IMR-90 (cell line): ENCODE measurements at regions not wholly inside any gene's neighbourhood (a gene's known extent, or its start where the extent isn't known, plus 50 kb on each side); places are given as distances from the start of the nearest gene placed in this dataset.

Source experiments
- ATAC-seq: fragments of 200-7000 bp; cut with Tn5 transposase; 2 replicates; pipeline ENCODE4 v1.9.1; 2020; ENCODE audit warnings: low read depth, mild to moderate bottlenecking, moderate library complexity
- BruUV-seq: library from RNA; stranded (reverse); fragments of 400-500 nt; replicated peaks from 2 replicates; lab custom pipeline; 2021; lab: Mats Ljungman, UMichigan
- CTCF ChIA-PET: fragments of 300-600 bp; formaldehyde crosslinking; extraction: SDS; loops from one replicate; lab custom pipeline; 2021; ENCODE audit warnings: antibody characterized with exemption; lab: Yijun Ruan, JAX
- POLR2A ChIA-PET: fragments of 300-600 bp; sonication (Branson Sonifier 250); formaldehyde crosslinking; loops from one replicate; lab custom pipeline; 2022; ENCODE audit warnings: antibody characterized with exemption; ENCODE audit not compliant: unreplicated experiment; lab: Charles Lee
- DNase-seq: peaks from one replicate; pipeline ENCODE4 v3.0.0; 2013
- H2AFZ ChIP-seq: replicated peaks from 2 replicates; pipeline ENCODE3; 2013; ENCODE audit warnings: low read length, mild to moderate bottlenecking; ENCODE audit not compliant: poor library complexity
- H2AK5ac ChIP-seq: 2 replicates; pipeline ENCODE4 v1.6.1; 2013; ENCODE audit warnings: low read depth, low read length, inconsistent platforms
- H2AK9ac ChIP-seq: replicated peaks from 2 replicates; pipeline ENCODE3; 2013; ENCODE audit warnings: mild to moderate bottlenecking, low read depth, low read length, moderate library complexity; ENCODE audit not compliant: poor library complexity
- H2BK120ac ChIP-seq: 2 replicates; pipeline ENCODE4 v1.6.1; 2013; ENCODE audit warnings: low read depth, low read length, inconsistent platforms
- H2BK15ac ChIP-seq: 3 replicates; pipeline ENCODE4 v1.6.1; 2013; ENCODE audit warnings: low read depth, low read length, inconsistent platforms
- H2BK20ac ChIP-seq: 2 replicates; pipeline ENCODE4 v1.6.1; 2013; ENCODE audit warnings: low read depth, mild to moderate bottlenecking, inconsistent platforms, low read length, moderate library complexity
- H2BK5ac ChIP-seq: 2 replicates; pipeline ENCODE4 v1.6.1; 2013; ENCODE audit warnings: mild to moderate bottlenecking, low read depth, low read length, inconsistent platforms; ENCODE audit not compliant: poor library complexity, severe bottlenecking
- H3K14ac ChIP-seq: replicated peaks from 2 replicates; pipeline ENCODE4 v1.6.1; 2013; ENCODE audit warnings: low read depth, low read length, inconsistent platforms
- H3K18ac ChIP-seq: 2 replicates; pipeline ENCODE4 v1.6.1; 2013; ENCODE audit warnings: low read depth, low read length, control low read depth
- H3K23ac ChIP-seq: 2 replicates; pipeline ENCODE4 v1.6.1; 2013; ENCODE audit warnings: low read depth, low read length, inconsistent platforms
- H3K27ac ChIP-seq: 2 replicates; pipeline ENCODE4 v1.5.1; 2013; ENCODE audit warnings: mild to moderate bottlenecking, control low read depth, low read length; ENCODE audit not compliant: insufficient read depth
- H3K27me3 ChIP-seq: 2 replicates; pipeline ENCODE4 v1.6.1; 2013; ENCODE audit warnings: low read length; ENCODE audit not compliant: control insufficient read depth, insufficient read depth
- H3K36me3 ChIP-seq: 2 replicates; pipeline ENCODE4 v1.6.1; 2013; ENCODE audit warnings: low read length, mixed read lengths; ENCODE audit not compliant: control insufficient read depth, insufficient read depth
- H3K4ac ChIP-seq: 2 replicates; pipeline ENCODE4 v1.6.1; 2013; ENCODE audit warnings: low read depth, low read length, inconsistent platforms
- H3K4me1 ChIP-seq: 2 replicates; pipeline ENCODE4 v1.6.1; 2013; ENCODE audit warnings: low read length, mixed read lengths; ENCODE audit not compliant: control insufficient read depth, insufficient read depth
- H3K4me2 ChIP-seq: 2 replicates; pipeline ENCODE4 v1.6.1; 2013; ENCODE audit warnings: low read depth, mild to moderate bottlenecking, control low read depth, low read length, moderate library complexity
- H3K4me3 ChIP-seq: 2 replicates; pipeline ENCODE4 v1.5.1; 2013; ENCODE audit warnings: low read depth, mild to moderate bottlenecking, control low read depth, low read length, moderate library complexity; ENCODE audit not compliant: insufficient read depth
- H3K56ac ChIP-seq: 2 replicates; pipeline ENCODE4 v1.6.1; 2013; ENCODE audit warnings: low read length, inconsistent platforms; ENCODE audit not compliant: insufficient read depth; ENCODE audit errors: extremely low read depth
- H3K79me1 ChIP-seq, 2 experiments: 2 replicates each; pipeline ENCODE4 v1.6.1; 2013; ENCODE audit warnings: low read length in 2 of 2, inconsistent platforms in 1 of 2, low read depth in 1 of 2
- H3K9ac ChIP-seq: 2 replicates; pipeline ENCODE4 v1.6.1; 2013; ENCODE audit warnings: low read depth, low read length, control low read depth
- H3K9me1 ChIP-seq: 2 replicates; pipeline ENCODE4 v1.6.1; 2013; ENCODE audit warnings: low read length, inconsistent platforms; ENCODE audit not compliant: insufficient read depth
- H3K9me3 ChIP-seq: 2 replicates; pipeline ENCODE4 v1.6.1; 2013; ENCODE audit warnings: low read length; ENCODE audit not compliant: control insufficient read depth, insufficient read depth
- H4K20me1 ChIP-seq: 2 replicates; pipeline ENCODE4 v1.6.1; 2013; ENCODE audit warnings: low read length, inconsistent platforms; ENCODE audit not compliant: insufficient read depth
- H4K5ac ChIP-seq: 2 replicates; pipeline ENCODE4 v1.6.1; 2013; ENCODE audit warnings: mild to moderate bottlenecking, low read depth, low read length, control low read depth
- H4K8ac ChIP-seq, 2 experiments: 2 replicates each; pipeline ENCODE4 v1.6.1; 2013; ENCODE audit warnings: low read depth in 2 of 2, low read length in 2 of 2, control low read depth in 1 of 2, inconsistent platforms in 1 of 2
- H4K91ac ChIP-seq: 2 replicates; pipeline ENCODE4 v1.6.1; 2013; ENCODE audit warnings: low read depth, low read length, inconsistent platforms; ENCODE audit not compliant: insufficient read depth
- BHLHE40 ChIP-seq: fragments of 150-350 bp; IDR thresholded peaks from 2 replicates; pipeline ENCODE4 v1.6.1; 2016; ENCODE audit warnings: mild to moderate bottlenecking, low read depth, low read length
- CEBPB ChIP-seq: IDR thresholded peaks from 2 replicates; pipeline ENCODE4 v1.6.1; 2012; ENCODE audit warnings: low read depth, low read length, improper control_type of control experiment
- CHD1 ChIP-seq: IDR thresholded peaks from 2 replicates; pipeline ENCODE4 v1.6.1; 2012; ENCODE audit warnings: low read depth, low read length, improper control_type of control experiment
- CTCF ChIP-seq: conservative IDR thresholded peaks from 2 replicates; pipeline ENCODE4 v1.5.1; 2012; ENCODE audit warnings: mild to moderate bottlenecking, low read depth, low read length, improper control_type of control experiment
- ELK1 ChIP-seq: fragments of 150-350 bp; IDR thresholded peaks from 2 replicates; pipeline ENCODE4 v1.6.1; 2016; ENCODE audit warnings: low read depth, mild to moderate bottlenecking, low read length, moderate library complexity, borderline replicate concordance
- FOS ChIP-seq: fragments of 150-350 bp; IDR thresholded peaks from 2 replicates; pipeline ENCODE4 v1.6.1; 2016; ENCODE audit warnings: low read depth, low read length
- MAFK ChIP-seq: IDR thresholded peaks from 2 replicates; pipeline ENCODE4 v1.6.1; 2012; ENCODE audit warnings: low read depth, low read length, improper control_type of control experiment
- MAZ ChIP-seq: IDR thresholded peaks from 2 replicates; pipeline ENCODE4 v1.6.1; 2012; ENCODE audit warnings: low read depth, mild to moderate bottlenecking, low read length, improper control_type of control experiment, moderate library complexity, borderline replicate concordance
- MXI1 ChIP-seq: IDR thresholded peaks from 2 replicates; pipeline ENCODE4 v1.6.1; 2012; ENCODE audit warnings: low read depth, mild to moderate bottlenecking, low read length, moderate library complexity, borderline replicate concordance
- NFE2L2 ChIP-seq: fragments of 150-350 bp; IDR thresholded peaks from 2 replicates; pipeline ENCODE4 v1.6.1; 2016; ENCODE audit warnings: low read depth, mild to moderate bottlenecking, low read length
- RAD21 ChIP-seq: IDR thresholded peaks from 2 replicates; pipeline ENCODE4 v1.6.1; 2012; ENCODE audit warnings: low read length, improper control_type of control experiment
- RCOR1 ChIP-seq: IDR thresholded peaks from 2 replicates; pipeline ENCODE4 v1.6.1; 2012; ENCODE audit warnings: mild to moderate bottlenecking, low read length, improper control_type of control experiment; ENCODE audit not compliant: insufficient replicate concordance
- RFX5 ChIP-seq: IDR thresholded peaks from 2 replicates; pipeline ENCODE4 v1.8.0; 2012; ENCODE audit warnings: low read depth, mild to moderate bottlenecking, low read length, moderate library complexity
- SMC3 ChIP-seq: fragments of 150-350 bp; IDR thresholded peaks from 2 replicates; pipeline ENCODE4 v1.6.1; 2016; ENCODE audit warnings: low read depth, mild to moderate bottlenecking, antibody characterized with exemption, low read length, moderate library complexity
- USF2 ChIP-seq: fragments of 150-350 bp; IDR thresholded peaks from 2 replicates; pipeline ENCODE4 v1.6.1; 2017; ENCODE audit warnings: mild to moderate bottlenecking, antibody characterized with exemption, low read length, low read depth
- WGBS, 2 experiments: methylation state at CpG; one replicate each; pipeline versions ENCODE4 v1.1.5 to v1.1.7; 2013; ENCODE audit warnings: missing lambda C conversion rate in 2 of 2; ENCODE audit not compliant: insufficient read length in 1 of 2; ENCODE audit errors: extremely low coverage in 2 of 2; 5-methylcytosine and 5-hydroxymethylcytosine counted together
- dilution Hi-C: fragments of 300-500 bp; cut with HindIII; formaldehyde crosslinking; loops from one replicate; pipeline ENCODE4 v1.14.3; 2018; ENCODE audit warnings: low sequenced_read_pairs; ENCODE audit not compliant: unreplicated experiment
- in situ Hi-C: fragments of 300-500 bp; cut with MboI; formaldehyde crosslinking; loops from 3 replicates; pipeline ENCODE4 v1.14.3; 2019; ENCODE audit warnings: low sequenced_read_pairs, inconsistent platforms, mixed read lengths
- intact Hi-C: fragments of 100-400 bp; cut with micrococcal nuclease; formaldehyde crosslinking; loops from 2 replicates; pipeline ENCODE4 v1.10.0; 2022

- Histone ChIP-seq H3K56ac (no peak overlapping the region), H4K5ac (no peak overlapping the region), H3K4me2 (no peak overlapping the region), H4K8ac (no peak overlapping the region), H3K9me1 (no peaks in the 10 kb centered on the region), H2AFZ (no peak overlapping the region), H3K14ac (no peak overlapping the region), H4K91ac (no peak overlapping the region), H3K4me1 (no peaks in the 10 kb centered on the region), H4K20me1 (no peaks in the 10 kb centered on the region), H2BK20ac (no peak overlapping the region), H3K9me3 (peaks cover 5% of the 10 kb centered on the region), H3K27ac (no peak overlapping the region), H3K4ac (no peak overlapping the region), H2BK120ac (no peak overlapping the region), H3K79me1 (no peaks in the 10 kb centered on the region), H3K23ac (no peak overlapping the region), H3K18ac (no peak overlapping the region), H2BK5ac (no peak overlapping the region), H3K27me3 (no peaks in the 10 kb centered on the region), H3K4me3 (no peak overlapping the region), H2BK15ac (no peak overlapping the region), H2AK5ac (no peak overlapping the region), H2AK9ac (no peak overlapping the region), H3K9ac (no peak overlapping the region), H3K36me3 (no peaks in the 10 kb centered on the region)
- POLR2A ChIA-PET, result no interaction called here
- dilution Hi-C loops (no loop called here), in situ Hi-C loops (no loop called here), intact Hi-C loops (no loop called here)
- whole genome bisulfite sequencing, 2 experiments, result 40% methylated on average over 1 of the region's 2 CpGs; no CpG with 5 or more reads in 1 of the 2 experiments
- CTCF ChIA-PET, result no interaction called here
- TF ChIP-seq ELK1 (no peak), CHD1 (no peak), FOS (no peak), CEBPB (no peak), RAD21 (no peak), NFE2L2 (no peak), SMC3 (no peak), MXI1 (no peak), MAZ (no peak), RCOR1 (no peak), CTCF (no peak), BHLHE40 (no peak), USF2 (no peak), RFX5 (no peak), MAFK (no peak)
- no peak for ATAC-seq
- BruUV-seq, result no TSS peak
- DNase-seq, result no peak
Measured at GRCh38 chr14:85112762-85113161, 417.2 kb upstream of the FLRT2 start.
